Common myeloid progenitor, CD34-positive (primary cell): ENCODE measurements at regions not wholly inside any gene's neighbourhood (a gene's known extent, or its start where the extent isn't known, plus 50 kb on each side); places are given as distances from the start of the nearest gene placed in this dataset.

ENCODE experiments used
- CTCF ChIA-PET: fragments of 350-600 bp; sonication (Branson Sonifier 250); formaldehyde crosslinking; loops from one replicate; lab custom pipeline; 2021; ENCODE audit warnings: antibody characterized with exemption; lab: Charles Lee
- POLR2A ChIA-PET: fragments of 350-600 bp; sonication (Branson Sonifier 250); formaldehyde crosslinking; loops from one replicate; lab custom pipeline; 2021; ENCODE audit warnings: antibody characterized with exemption; lab: Charles Lee
- DNase-seq, 3 donors: peaks; one replicate each; pipeline versions ENCODE4 v3.0.0 to v3.0.0-alpha.2; 2013
- H3K27ac ChIP-seq, 2 experiments: 1 replicate in 1 of 2; 2 replicates in 1 of 2; pipeline ENCODE4 v1.7.0; 2013; ENCODE audit warnings: inconsistent platforms in 2 of 2, low read length in 2 of 2, mild to moderate bottlenecking in 2 of 2, low read depth in 1 of 2, moderate library complexity in 1 of 2; ENCODE audit not compliant: severe bottlenecking in 2 of 2, insufficient read depth in 1 of 2, poor library complexity in 1 of 2
- H3K27me3 ChIP-seq, 5 experiments: replicated peaks in 2 of 5; 1 replicate in 3 of 5; 2 replicates in 2 of 5; pipeline versions ENCODE4 v1.6.1 to v1.7.0; 2013; ENCODE audit warnings: low read length in 4 of 5, mild to moderate bottlenecking in 2 of 5, moderate library complexity in 2 of 5, inconsistent platforms in 1 of 5; ENCODE audit not compliant: insufficient read depth in 5 of 5, control insufficient read depth in 4 of 5
- H3K36me3 ChIP-seq, 4 experiments: 1 replicate in 2 of 4; 2 replicates in 2 of 4; pipeline versions ENCODE4 v1.6.1 to v1.7.0; 2013; ENCODE audit warnings: low read length in 3 of 4, control low read depth in 1 of 4, mild to moderate bottlenecking in 1 of 4; ENCODE audit not compliant: control insufficient read depth in 4 of 4, insufficient read depth in 4 of 4
- H3K4me1 ChIP-seq, 4 experiments: 1 replicate in 3 of 4; 2 replicates in 1 of 4; pipeline versions ENCODE4 v1.6.1 to v1.7.1; 2013; ENCODE audit warnings: low read length in 3 of 4, mild to moderate bottlenecking in 3 of 4, control low read depth in 1 of 4, inconsistent platforms in 1 of 4, moderate library complexity in 1 of 4; ENCODE audit not compliant: control insufficient read depth in 4 of 4, insufficient read depth in 4 of 4; ENCODE audit errors: control extremely low read depth in 1 of 4
- H3K4me3 ChIP-seq, 7 experiments: 1 replicate in 4 of 7; 2 replicates in 3 of 7; pipeline versions ENCODE4 v1.5.1 to v1.7.0; 2013; ENCODE audit warnings: mild to moderate bottlenecking in 7 of 7, low read length in 6 of 7, moderate library complexity in 6 of 7, inconsistent platforms in 2 of 7, low read depth in 2 of 7, control low read depth in 1 of 7; ENCODE audit not compliant: insufficient read depth in 4 of 7, control insufficient read depth in 1 of 7; ENCODE audit errors: extremely low read depth in 1 of 7
- H3K9me3 ChIP-seq, 5 experiments: 1 replicate in 4 of 5; 2 replicates in 1 of 5; pipeline versions ENCODE4 v1.6.1 to v1.7.1; 2013; ENCODE audit warnings: low read length in 4 of 5, mild to moderate bottlenecking in 2 of 5, inconsistent platforms in 1 of 5, low read depth in 1 of 5, moderate library complexity in 1 of 5; ENCODE audit not compliant: control insufficient read depth in 4 of 5, insufficient read depth in 2 of 5; ENCODE audit errors: control extremely low read depth in 1 of 5
- WGBS: methylation state at CpG from one replicate; pipeline ENCODE4 v1.1.5; 2013; ENCODE audit not compliant: insufficient coverage; 5-methylcytosine and 5-hydroxymethylcytosine counted together

DNA sequence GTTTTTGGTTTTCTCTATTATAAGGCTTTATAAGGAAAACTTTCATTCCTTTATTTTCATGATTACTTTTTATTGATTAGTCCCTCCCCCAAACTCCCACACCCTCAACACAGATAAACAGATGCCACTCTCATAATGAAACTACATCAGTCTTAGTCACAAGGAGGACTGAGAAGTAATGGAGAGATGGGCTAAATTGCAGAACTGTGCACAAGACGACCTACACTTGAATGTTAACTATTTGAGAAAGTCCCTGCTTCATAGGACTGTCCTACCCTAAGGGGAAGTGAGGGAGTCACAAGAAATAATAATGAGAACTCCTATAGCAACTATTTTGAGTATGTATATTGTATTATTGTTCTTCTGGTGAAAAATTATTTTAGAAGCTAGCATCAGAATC lies 360.8 kb downstream of the RBM43 start:
- Histone ChIP-seq H3K4me1 (no peaks in the 10 kb centered on the region), H3K9me3 (peaks cover 0 to 3% (median 0%) of the 10 kb centered on the region in 5 experiments), H3K27me3 (no peaks in the 10 kb centered on the region), H3K27ac (no peak overlapping the region), H3K4me3 (no peak overlapping the region), H3K36me3 (no peaks in the 10 kb centered on the region)
- no peak for DNase-seq
- CTCF ChIA-PET = no interaction called here
- no CpG with 5 or more reads among the region's 1 CpG for WGBS
- POLR2A ChIA-PET = no interaction called here

DNA sequence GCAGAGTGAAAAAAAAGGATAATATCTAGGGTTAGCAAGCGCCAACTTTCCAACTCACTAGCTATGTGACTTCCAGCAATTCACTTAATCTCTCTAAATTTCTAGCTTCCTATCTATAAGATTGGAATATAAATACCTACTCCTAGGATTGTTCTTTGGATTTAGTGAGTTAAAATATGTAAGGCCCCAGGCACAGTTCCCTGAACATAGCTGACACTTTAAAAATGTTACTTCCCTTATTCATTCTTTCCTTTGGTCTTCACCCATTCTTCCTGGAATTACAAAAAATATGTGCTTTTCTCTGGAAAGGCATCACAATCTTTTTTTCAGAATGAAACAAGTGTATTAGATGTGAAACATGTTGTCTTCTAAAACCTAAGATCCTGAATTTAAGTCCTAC lies 365.7 kb downstream of the RBM43 start:
- ChIA-PET POLR2A (no interaction called here), CTCF (interaction anchor here (0.8 kb wide), 1 partner anchor 351 kb away, joined by 3 read pairs; no protein-coding TSS in a partner anchor)
- no peaks in the 10 kb centered on the region for H3K4me1 ChIP-seq
- no peak for DNase-seq
- no peak overlapping the region for H3K4me3 ChIP-seq
- WGBS = no CpG with 5 or more reads among the region's 1 CpG
- peaks cover 0 to 2% (median 0%) of the 10 kb centered on the region in 5 experiments for H3K9me3 ChIP-seq
- H3K27ac ChIP-seq = no peak overlapping the region
- H3K27me3 ChIP-seq = no peaks in the 10 kb centered on the region
- H3K36me3 ChIP-seq = no peaks in the 10 kb centered on the region

DNA sequence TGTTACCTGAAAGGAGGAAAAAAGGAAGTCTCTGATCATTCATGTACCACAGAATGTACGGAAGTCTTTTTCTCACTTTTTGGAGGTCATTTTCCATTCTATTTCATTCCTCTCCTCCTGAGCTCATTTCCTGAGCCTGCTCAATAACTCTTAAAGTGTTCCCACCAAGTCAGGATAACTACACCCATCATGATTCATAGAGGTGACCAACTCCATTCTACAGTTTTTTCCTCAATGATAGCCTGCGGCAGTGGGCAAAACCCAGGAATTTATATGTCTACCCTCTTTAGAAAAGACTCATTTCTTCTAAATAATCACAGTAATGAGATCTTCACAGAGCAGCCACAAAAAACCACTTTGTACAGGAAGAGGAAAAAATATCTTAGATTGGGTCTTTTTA lies 372.5 kb downstream of the RBM43 start:
- no peak for DNase-seq
- 88% methylated on average over 1 of the region's 2 CpGs for WGBS
- H3K4me3 ChIP-seq = no peak overlapping the region
- no peaks in the 10 kb centered on the region for H3K9me3 ChIP-seq
- no peaks in the 10 kb centered on the region for H3K4me1 ChIP-seq
- H3K27ac ChIP-seq = no peak overlapping the region
- CTCF ChIA-PET = no interaction called here
- H3K27me3 ChIP-seq = no peaks in the 10 kb centered on the region
- no peaks in the 10 kb centered on the region for H3K36me3 ChIP-seq
- POLR2A ChIA-PET = no interaction called here

DNA sequence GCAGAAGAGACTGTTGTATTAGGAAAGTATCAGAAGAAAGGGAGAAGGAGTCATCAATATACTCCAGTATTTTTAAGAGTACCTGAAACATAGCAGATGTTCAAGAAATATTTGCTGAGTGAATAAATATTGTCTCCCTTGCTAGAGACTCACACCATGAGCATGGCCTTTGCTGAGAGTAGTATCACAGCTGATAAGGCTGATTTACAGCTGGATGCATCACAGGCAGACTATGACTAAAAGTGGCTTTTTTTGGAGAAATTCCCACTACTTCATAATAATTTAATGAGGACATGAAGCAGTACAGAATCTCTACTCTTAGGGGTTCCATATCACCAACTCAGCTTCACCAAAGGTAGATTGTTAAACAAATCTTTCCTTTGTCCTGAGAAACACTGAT lies 373.3 kb downstream of the RBM43 start:
- CTCF ChIA-PET = no interaction called here
- Histone ChIP-seq H3K27me3 (no peaks in the 10 kb centered on the region), H3K4me3 (no peak overlapping the region), H3K27ac (no peak overlapping the region), H3K36me3 (no peaks in the 10 kb centered on the region), H3K4me1 (no peaks in the 10 kb centered on the region), H3K9me3 (no peaks in the 10 kb centered on the region)
- POLR2A ChIA-PET = no interaction called here
- no peak for DNase-seq

DNA sequence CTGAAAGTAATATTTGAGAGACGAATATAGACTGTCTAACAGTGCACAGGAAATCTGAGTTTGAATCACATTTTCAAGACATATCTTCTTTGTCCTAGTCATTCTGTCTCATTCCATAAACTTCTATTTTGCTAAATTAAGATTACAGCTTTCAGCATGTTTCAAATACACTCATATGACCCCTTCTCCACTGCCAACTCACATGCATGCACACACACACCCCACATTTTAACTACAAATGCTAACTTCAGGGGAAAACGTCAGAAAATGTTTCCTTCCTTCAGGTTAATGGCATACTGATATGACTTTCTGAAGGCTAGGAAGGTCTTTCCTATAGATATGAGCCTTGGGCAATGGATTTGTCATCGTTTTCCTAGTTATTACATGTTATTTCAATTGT lies 373.7 kb downstream of the RBM43 start:
- Histone ChIP-seq H3K36me3 (no peaks in the 10 kb centered on the region), H3K9me3 (no peaks in the 10 kb centered on the region), H3K27ac (no peak overlapping the region), H3K27me3 (no peaks in the 10 kb centered on the region), H3K4me1 (no peaks in the 10 kb centered on the region), H3K4me3 (no peak overlapping the region)
- ChIA-PET POLR2A (no interaction called here), CTCF (no interaction called here)
- WGBS = 100% methylated on average over 1 of the region's 3 CpGs
- no peak for DNase-seq

DNA sequence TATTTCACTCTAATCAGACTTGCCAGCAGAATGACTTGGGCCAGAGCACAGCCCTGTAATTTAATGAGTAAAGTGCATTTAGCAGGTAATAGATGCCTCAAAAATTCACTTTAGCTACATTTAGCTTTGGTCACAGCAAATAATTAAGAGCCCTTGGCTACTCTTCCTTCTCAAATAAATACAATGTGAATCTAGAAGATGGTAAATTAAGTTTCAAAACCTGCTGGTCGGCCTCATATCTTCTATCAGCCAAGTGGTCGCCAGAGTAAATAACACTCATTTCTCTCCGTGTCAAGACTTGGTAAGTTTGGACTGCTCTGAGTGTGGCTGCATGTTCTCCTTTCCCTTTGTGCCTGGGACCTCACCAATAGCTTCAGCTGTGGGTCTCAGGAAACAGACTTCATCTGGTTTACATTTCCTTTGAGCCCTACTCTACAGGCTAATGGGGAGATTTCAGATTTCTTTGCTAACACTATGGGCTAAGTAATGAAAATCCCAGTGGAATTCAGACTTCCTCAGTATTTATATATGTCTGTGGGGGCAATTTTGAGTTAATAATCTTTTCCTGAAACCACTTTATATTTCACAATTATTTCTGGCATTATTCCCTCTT lies 375.8 kb downstream of the RBM43 start:
- Histone ChIP-seq H3K27ac (no peak overlapping the region), H3K27me3 (no peaks in the 10 kb centered on the region), H3K36me3 (no peaks in the 10 kb centered on the region), H3K4me3 (no peak overlapping the region), H3K4me1 (no peaks in the 10 kb centered on the region), H3K9me3 (no peaks in the 10 kb centered on the region)
- WGBS = 71% methylated on average over 1 of the region's 3 CpGs
- no peak for DNase-seq
- ChIA-PET POLR2A (no interaction called here), CTCF (no interaction called here)

DNA sequence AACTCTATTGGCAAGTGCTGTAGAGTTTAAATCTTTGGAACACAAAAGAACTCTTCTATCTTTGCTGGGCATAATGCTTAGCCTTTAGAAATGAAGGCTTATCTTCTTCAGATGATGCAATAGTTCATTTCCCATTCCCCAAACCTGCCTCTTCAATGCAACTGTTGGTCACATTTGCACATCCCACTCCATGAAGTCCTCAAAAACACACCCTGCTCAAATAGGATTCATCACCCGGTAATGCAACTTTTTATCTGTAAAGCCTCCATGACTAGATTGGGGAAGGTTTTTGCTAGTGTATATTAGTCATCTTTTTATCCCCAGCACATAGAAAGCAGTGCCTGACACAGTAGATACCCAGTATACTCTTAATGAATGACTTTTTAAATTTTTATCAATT lies 376.4 kb downstream of the RBM43 start:
- POLR2A ChIA-PET = no interaction called here
- no peaks in the 10 kb centered on the region for H3K9me3 ChIP-seq
- no peaks in the 10 kb centered on the region for H3K4me1 ChIP-seq
- no peak for DNase-seq
- no peak overlapping the region for H3K27ac ChIP-seq
- H3K4me3 ChIP-seq = no peak overlapping the region
- no peaks in the 10 kb centered on the region for H3K36me3 ChIP-seq
- no CpG with 5 or more reads among the region's 1 CpG for WGBS
- H3K27me3 ChIP-seq = no peaks in the 10 kb centered on the region
- CTCF ChIA-PET = no interaction called here
